H1 (cell line): ENCODE measurements at regions not wholly inside any gene's neighbourhood (a gene's known extent, or its start where the extent isn't known, plus 50 kb on each side); places are given as distances from the start of the nearest gene placed in this dataset.

ENCODE experiments used
- FOSL1 ChIP-seq: IDR thresholded peaks from 2 replicates; pipeline ENCODE4 v1.6.1; 2011; ENCODE audit warnings: mild to moderate bottlenecking, low read depth, low read length, moderate library complexity; ENCODE audit not compliant: insufficient read depth
- KDM5A ChIP-seq: fragments of 200-600 bp; IDR thresholded peaks from 2 replicates; pipeline ENCODE4 v1.7.1; 2012; ENCODE audit warnings: mild to moderate bottlenecking, low read length, inconsistent platforms, mixed read lengths
- TAF1 ChIP-seq: IDR thresholded peaks from 2 replicates; pipeline ENCODE4 v1.6.1; 2011; ENCODE audit warnings: mild to moderate bottlenecking, low read depth, low read length
- YY1 ChIP-seq: IDR thresholded peaks from 2 replicates; pipeline ENCODE4 v1.6.1; 2011; ENCODE audit warnings: low read depth, mild to moderate bottlenecking, low read length
- TF ChIP-seq, protein P1 (sequence below), 3 experiments: IDR thresholded peaks; 1 replicate in 2 of 3; 2 replicates in 1 of 3; pipeline versions ENCODE4 v1.5.1 to v1.6.1; 2011; ENCODE audit warnings: low read length in 3 of 3, mild to moderate bottlenecking in 3 of 3, inconsistent platforms in 2 of 3, low read depth in 1 of 3, moderate library complexity in 1 of 3; ENCODE audit not compliant: insufficient read depth in 1 of 3; ENCODE audit errors: control extremely low read depth in 1 of 3

DNA sequence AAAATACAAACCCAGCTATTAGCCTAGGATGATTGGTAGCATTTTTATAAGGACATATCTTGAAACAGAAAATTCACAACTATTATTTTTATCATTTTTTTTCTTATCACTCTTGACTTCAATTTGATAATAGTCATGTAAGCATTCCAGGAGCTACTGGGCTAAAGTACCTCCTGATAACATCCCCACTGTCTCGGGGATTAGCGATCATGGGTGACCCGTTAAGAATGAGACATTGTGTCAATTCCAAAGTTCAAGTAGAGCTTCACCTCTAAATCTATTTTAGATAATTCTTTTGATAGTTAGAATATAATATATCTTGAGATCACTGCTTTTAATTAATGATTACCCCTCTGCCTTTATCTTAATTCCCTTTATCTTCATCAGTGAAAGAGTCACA, 1204.5 kb upstream of the CHAC2 start (continued):
- TF ChIP-seq, protein P1, sequence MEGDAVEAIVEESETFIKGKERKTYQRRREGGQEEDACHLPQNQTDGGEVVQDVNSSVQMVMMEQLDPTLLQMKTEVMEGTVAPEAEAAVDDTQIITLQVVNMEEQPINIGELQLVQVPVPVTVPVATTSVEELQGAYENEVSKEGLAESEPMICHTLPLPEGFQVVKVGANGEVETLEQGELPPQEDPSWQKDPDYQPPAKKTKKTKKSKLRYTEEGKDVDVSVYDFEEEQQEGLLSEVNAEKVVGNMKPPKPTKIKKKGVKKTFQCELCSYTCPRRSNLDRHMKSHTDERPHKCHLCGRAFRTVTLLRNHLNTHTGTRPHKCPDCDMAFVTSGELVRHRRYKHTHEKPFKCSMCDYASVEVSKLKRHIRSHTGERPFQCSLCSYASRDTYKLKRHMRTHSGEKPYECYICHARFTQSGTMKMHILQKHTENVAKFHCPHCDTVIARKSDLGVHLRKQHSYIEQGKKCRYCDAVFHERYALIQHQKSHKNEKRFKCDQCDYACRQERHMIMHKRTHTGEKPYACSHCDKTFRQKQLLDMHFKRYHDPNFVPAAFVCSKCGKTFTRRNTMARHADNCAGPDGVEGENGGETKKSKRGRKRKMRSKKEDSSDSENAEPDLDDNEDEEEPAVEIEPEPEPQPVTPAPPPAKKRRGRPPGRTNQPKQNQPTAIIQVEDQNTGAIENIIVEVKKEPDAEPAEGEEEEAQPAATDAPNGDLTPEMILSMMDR (IDR thresholded peaks at IDR 0.05; ENCODE audit: control extremely low read depth in 1 of 3, insufficient read depth in 1 of 3, low read depth in 1 of 3, low read length in 3 of 3), result no peak
- no peak for TF ChIP-seq KDM5A
- TF ChIP-seq TAF1, result no peak
- no peak for TF ChIP-seq YY1
- no peak for TF ChIP-seq FOSL1
